Thyroid gland (tissue), 4 donors: ENCODE measurements at regions not wholly inside any gene's neighbourhood (a gene's known extent, or its start where the extent isn't known, plus 50 kb on each side); places are given as distances from the start of the nearest gene placed in this dataset.

ENCODE experiments used
- POLR2A ChIP-seq, 2 donors: fragments of 450-650 bp; IDR thresholded peaks; one replicate each; pipeline ENCODE4 v1.6.1; 2017; ENCODE audit warnings: antibody characterized with exemption in 2 of 2, mild to moderate bottlenecking in 2 of 2, moderate library complexity in 1 of 2
- TF ChIP-seq, protein P1 (sequence below), 6 experiments: fragments of 200-600 bp in 3 of 6; fragments of 450-650 bp in 3 of 6; sonication (generic) in 3 of 6; IDR thresholded peaks; one replicate each; pipeline ENCODE4 v1.5.1; 2016 to 2019; ENCODE audit warnings: antibody characterized with exemption in 6 of 6, mild to moderate bottlenecking in 2 of 6, inconsistent platforms in 1 of 6, moderate library complexity in 1 of 6

DNA sequence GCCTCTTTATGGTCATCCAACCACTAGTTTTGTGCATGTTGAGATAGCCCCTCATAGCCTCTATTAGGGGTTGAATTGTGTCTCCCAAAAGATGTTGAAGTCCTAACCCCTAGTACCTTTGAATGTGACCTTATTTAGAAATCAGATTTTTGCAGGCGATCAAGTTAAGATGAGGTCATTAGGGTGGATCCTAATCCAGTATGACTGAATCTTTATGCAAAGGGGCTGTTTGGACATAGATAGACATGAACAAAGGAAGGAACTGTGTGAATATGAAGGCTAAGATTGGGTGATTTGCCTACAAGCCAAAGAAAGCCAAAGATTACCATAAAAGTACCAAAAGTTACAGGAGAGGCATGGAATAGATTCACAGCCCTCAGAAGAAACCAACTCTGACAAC, 209.6 kb downstream of the NUAK1 start:
- TF ChIP-seq, protein P1, sequence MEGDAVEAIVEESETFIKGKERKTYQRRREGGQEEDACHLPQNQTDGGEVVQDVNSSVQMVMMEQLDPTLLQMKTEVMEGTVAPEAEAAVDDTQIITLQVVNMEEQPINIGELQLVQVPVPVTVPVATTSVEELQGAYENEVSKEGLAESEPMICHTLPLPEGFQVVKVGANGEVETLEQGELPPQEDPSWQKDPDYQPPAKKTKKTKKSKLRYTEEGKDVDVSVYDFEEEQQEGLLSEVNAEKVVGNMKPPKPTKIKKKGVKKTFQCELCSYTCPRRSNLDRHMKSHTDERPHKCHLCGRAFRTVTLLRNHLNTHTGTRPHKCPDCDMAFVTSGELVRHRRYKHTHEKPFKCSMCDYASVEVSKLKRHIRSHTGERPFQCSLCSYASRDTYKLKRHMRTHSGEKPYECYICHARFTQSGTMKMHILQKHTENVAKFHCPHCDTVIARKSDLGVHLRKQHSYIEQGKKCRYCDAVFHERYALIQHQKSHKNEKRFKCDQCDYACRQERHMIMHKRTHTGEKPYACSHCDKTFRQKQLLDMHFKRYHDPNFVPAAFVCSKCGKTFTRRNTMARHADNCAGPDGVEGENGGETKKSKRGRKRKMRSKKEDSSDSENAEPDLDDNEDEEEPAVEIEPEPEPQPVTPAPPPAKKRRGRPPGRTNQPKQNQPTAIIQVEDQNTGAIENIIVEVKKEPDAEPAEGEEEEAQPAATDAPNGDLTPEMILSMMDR (IDR thresholded peaks at IDR 0.05): no peak
- TF ChIP-seq POLR2A (IDR thresholded peaks at IDR 0.05): no peak
